SU-DHL-6 (cell line): ENCODE measurements at regions not wholly inside any gene's neighbourhood (a gene's known extent, or its start where the extent isn't known, plus 50 kb on each side); places are given as distances from the start of the nearest gene placed in this dataset.

Source experiments
- CTCF ChIP-seq: fragments of 200-600 bp; sonication (generic); IDR thresholded peaks from one replicate; pipeline ENCODE4 v1.5.1; 2017; ENCODE audit warnings: antibody characterized with exemption, mild to moderate bottlenecking, low read length, moderate library complexity; ENCODE audit not compliant: insufficient read depth, poor library complexity, severe bottlenecking
- EZH2phosphoT487 ChIP-seq: fragments of 200-600 bp; sonication (generic), shearing (Covaris generic); conservative IDR thresholded peaks from 2 replicates; pipeline ENCODE4 v1.6.1; 2018; ENCODE audit warnings: mild to moderate bottlenecking, antibody characterized with exemption, low read length, moderate library complexity, mixed read lengths

GRCh38 chr9:93900971-93901861 is 53.9 kb downstream of the BARX1 start:
- TF ChIP-seq CTCF (no peak), EZH2phosphoT487 (no peak)
